GM19397 (cell line): ENCODE measurements at regions not wholly inside any gene's neighbourhood (a gene's known extent, or its start where the extent isn't known, plus 50 kb on each side); places are given as distances from the start of the nearest gene placed in this dataset.
"Not testable (repeated sequence)": the region's sequence is repeated elsewhere in the genome, so short reads cannot be mapped to it uniquely, and the experiment has no call there.

Experiments
- ATAC-seq: cut with Tn5 transposase; IDR thresholded peaks from one replicate; pipeline ENCODE4 v1.9.1; 2021; ENCODE audit warnings: mild to moderate bottlenecking, moderate library complexity; ENCODE audit not compliant: unreplicated experiment

DNA sequence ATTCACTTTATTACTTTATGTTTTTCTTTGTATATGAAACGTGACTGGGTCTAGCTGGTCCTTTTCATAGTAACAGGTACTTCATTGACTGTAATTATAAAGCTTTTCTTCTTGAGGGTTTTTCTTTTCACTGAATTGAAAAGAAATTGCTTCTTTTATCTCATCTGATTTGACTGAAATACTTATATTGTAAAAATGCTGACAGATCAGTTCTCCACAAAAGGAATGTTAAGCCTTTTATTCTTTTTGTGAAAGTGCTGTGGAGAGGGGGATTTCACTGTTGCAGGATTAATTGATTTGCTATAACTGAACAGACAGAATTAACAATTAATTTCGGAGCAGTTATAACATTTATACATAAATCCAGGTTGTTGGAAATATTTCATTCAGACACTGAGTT, 2043.6 kb upstream of the C9orf72 start:
- ATAC-seq: no peak

DNA sequence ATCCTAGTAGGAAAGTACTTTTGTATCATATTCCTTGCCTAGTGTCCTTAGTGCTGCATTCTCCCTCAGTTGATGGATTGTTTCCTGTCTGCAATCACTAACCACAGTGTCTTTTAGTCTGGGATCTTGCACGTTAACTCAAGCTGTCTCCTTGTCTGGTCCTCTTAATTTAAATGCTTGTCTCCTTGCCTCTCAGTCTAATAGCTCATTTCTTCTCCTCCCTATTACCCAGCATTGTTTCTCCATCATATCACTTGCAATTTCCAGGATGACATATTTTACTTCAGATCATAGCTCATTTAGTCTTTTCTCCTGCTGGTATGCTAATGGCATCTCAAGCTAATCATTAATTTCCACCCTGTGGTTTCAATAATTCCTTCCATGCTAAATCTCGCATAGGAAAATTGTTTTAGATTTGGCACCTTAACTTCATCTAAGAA, 2052.0 kb upstream of the C9orf72 start:
- no peak for ATAC-seq

DNA sequence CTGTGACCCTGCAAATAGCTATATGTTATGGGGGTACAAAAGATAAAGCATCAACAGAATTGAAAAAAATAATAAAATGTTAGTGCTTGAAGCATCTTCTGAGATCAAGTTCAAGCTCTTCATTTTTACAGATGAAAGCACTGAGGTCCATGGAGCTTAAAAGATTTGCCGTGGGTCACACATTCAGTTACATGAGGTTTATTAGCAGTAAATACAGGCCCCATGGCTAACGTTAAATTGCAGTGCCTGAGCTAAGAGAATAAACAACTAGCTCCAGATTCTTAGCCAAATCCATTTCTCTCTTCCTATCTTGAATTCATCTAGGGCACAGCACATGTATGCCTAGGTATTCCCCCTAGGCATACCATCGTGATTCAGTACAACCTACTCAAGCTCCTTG, 2052.7 kb upstream of the C9orf72 start:
- no peak for ATAC-seq

DNA sequence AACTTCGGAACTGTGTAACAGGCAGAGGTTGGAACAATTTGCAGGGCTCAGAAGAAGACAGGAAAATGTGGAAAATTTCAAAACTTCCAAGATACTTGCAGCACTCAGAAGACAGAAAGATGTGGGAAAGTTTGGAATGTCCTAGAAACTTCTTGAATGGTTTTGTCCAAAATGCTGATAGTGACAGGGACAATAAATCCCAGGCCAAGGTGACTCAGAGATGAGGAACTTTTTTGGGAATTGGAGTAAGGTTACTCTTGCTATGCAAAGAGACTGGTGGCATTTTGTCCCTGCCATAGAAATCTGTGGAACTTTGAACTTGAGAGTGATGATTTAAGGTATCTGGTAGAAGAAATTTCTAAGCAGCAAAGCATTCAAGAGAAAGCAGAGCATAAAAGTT, 2055.6 kb upstream of the C9orf72 start:
- ATAC-seq: not testable (repeated sequence)

DNA sequence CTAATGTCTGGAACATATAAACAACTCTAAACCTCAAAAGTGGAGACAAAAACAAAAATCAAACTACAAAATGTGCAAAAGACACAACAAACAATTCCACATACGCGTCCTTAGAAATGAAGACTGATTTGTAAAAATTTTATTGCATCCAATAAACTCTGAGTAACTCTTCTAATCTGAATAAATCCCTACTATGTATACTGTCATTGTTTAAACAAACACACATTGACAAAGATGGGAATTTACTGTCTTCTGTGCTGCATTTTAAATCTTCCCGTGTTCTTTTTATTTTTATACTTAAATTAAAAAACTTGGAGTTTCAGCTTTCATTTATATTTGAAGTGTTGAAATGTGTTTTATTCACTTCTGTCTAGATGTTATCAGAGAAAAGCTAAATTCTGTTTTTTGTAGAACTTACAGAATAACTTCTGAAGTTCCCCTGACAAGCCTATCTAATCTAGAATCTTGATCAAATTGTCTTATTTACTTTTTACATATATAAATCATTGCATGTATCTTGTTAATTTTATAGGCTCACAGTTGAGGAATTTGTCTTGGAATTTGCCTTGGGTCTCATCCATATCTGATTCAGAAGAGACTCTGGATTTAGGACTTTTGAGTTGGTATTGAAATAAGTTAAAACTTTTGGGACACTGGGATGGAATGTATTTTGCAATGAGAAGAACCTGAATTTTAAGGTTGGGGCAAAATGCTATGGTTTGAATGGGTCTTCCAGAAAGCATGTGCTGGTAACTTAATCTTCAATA, 2064.4 kb upstream of the C9orf72 start:
- ATAC-seq: no peak

DNA sequence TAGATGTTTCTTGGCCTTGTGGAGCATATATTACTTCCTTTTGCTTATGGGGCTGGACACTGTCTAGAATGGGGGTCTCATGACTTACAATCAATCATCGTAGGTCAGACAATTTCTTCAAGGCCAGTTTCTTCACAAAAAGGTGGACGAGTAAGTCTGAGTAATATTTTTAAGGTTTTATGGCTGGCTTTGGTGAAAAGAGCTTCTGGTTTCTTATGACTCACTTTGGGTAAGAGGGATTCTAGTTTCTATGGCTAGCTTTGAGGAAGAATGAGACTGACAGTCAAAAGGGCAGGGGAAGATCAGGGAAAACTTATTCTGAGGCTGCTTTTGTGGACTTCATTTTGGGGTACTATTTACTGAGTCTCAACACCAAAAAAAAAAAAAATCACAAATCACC, 2067.2 kb upstream of the C9orf72 start:
- no peak for ATAC-seq

DNA sequence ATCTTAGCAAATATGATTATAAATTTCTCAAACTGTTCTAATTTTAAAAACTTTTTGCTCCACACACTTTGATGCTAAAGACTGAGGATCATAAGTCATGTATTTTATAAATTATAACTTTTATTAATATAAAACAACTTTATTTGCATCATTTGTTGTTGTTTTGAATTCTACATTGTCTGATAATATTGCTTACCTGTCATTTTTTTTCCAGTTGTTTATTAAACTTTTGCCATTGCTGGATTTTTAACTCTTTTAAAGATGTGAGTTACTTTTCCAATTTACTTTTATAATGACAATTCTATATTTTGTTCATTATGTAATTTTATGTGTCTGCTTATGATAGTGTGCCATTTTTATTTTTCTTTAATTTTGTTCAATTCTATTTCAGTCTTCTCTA, 2071.2 kb upstream of the C9orf72 start:
- no peak for ATAC-seq

DNA sequence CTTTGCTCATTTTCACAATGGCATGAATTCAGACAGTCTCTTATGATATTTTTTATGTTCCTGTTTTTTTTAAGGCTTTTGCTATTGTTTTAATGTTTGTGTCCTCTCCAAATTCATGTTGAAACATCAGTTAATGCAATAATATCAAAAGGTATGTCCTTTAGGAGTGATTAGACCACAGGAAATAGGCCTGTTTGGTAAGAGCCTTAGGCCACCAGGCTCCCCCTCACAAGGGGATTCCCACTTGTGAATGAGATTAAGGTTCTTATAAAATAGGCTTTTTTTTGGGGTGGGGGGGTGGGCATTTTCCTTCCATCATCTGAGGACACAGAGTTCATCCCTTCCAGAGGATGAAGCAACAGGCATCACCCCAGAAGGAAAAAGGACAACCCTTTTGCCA, 2074.2 kb upstream of the C9orf72 start:
- ATAC-seq: no peak

DNA sequence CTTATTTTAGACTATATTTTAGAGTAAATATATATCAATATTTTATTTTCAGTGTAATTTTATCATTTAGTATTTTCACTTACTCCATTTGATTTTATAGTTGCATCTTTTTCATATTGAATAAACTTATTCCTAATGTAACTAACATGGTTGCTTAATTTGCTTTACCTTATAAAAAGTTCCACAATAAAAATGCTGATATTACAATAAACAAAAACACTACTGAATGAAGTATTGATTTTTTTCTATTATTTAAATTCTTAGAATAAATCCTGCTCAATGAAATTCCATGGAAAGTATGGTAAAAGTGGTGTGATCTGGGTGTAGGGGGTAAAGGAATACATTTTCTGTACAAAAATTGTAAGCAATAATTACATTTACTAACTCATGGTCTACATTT, 2074.9 kb upstream of the C9orf72 start:
- ATAC-seq: no peak

DNA sequence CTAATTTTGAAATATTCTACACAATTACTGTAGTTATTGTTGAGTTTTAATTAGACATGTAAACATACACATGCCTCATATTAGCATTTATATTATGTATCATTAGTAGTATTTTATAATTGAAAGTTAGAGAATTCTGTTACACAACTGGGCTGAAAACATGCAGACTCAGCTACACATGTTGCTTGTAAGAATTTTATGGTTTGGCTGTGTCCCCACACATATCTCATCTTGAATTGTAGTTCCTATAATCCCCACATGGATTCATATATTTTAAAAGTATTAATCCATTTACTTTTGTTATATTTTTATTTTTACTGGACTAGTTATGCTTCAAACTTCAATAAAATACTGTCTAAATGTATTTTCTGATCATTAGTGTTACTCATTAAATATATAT, 2075.3 kb upstream of the C9orf72 start:
- no peak for ATAC-seq

DNA sequence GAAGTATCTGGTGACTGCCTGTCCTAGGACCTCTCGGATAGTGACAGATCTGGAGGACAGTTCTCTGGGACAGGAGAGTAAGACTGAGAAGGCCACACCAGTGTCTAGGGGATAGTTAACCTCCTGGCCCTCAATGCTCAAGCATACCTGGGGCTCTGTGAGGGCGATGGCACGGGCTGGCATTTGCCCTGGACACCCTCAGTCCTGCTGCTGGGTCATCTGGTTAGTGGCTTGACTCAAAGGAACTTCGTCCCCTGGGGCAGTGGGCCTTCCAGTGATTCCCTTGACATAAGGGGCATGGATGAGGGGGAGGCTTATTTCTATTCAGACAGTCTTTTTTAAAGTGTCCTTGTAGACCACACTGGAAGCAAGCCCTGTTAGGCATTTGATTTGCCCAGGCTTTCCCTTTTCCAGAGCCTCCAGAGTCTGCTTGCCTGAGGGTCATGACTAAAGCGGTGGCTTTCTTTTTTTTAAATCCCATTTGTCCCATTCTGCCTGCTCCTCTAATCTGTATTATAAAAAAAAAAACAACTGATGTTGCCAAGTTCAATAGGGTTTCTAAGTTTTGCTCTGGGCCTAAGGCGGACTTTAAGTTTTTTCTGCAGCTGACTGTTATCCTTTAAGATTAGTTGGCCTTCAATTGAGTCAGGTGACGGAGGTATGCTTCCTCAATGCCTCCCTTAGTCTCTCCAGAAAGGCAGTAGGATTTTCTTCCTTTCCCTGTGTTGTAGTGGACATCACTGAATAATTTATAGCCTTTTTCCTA, 2083.5 kb upstream of the C9orf72 start:
- ATAC-seq: no peak

DNA sequence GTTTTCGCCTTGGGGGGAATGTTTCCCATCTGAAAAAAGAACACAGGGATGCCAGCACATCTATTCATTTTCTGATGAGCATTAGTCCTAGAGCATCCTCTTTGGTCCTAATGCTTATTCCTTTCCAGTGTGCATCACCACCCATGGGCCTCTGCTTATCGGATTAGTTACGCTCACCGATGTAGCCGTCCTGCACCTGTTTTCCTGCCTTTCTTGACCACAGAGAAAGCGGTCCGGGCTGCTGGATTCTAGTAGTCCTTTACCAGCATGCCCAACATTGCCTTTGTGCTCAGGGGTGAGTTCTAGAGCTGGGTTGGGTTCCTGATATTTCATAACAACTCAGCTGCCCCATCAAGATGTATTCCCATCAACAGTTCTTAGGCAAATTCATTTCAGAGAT, 2084.5 kb upstream of the C9orf72 start:
- no peak for ATAC-seq

DNA sequence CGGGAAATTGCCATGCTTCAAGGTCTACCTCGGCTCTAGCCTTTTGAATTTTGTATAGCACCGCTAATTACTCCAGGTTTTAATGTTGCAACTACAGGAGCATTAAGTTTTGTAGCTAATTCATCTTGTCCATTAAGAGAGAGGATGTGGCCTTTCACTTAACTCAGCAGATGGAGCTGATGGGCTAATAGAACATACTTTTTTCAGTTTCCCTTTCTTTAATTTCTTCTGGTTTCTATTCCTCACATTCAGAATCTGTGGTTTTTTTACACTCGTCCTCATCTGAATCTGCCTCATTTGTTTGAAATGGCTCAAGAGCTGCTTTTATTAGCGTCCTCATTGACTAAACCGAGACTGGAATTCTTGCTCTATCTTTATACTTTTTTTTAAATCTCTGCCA, 2085.7 kb upstream of the C9orf72 start:
- ATAC-seq: no peak

DNA sequence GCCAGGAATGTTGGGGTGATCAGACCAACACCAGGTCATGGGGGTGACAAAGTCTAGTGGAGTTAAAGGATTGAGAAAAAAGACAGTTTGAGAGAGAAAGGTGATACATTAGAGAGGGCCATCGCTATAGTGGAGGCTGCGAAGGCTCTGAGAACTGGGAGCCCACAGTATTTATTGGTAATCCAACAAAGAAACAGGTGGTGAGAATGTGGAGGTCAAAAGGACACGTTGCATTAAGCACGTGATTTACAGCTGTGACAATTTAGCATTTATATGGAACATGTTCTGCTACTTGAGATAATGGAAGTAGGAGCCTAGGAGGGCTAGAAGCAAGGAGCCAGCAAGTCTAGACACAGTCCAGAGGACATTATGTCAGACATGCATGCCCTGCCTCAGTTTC, 2086.5 kb upstream of the C9orf72 start:
- no peak for ATAC-seq

DNA sequence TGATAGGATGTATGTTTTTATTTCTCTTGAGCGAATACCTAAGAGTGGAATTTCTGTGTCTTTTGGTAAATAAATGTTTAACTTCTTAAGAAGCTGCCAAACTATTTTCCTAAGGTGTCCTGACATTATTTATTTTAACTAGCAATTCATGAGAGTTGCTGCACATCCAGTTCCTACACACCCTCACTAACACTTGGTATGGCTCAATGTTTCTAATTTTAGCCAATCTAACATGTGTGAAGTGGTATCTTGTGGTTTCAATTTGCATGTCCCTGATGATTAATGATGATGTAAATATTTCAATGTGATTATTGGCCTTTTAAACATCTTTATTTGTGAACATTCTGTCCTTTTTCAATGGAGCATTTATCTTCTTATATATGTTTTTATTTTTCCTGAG, 2095.5 kb upstream of the C9orf72 start:
- no peak for ATAC-seq

DNA sequence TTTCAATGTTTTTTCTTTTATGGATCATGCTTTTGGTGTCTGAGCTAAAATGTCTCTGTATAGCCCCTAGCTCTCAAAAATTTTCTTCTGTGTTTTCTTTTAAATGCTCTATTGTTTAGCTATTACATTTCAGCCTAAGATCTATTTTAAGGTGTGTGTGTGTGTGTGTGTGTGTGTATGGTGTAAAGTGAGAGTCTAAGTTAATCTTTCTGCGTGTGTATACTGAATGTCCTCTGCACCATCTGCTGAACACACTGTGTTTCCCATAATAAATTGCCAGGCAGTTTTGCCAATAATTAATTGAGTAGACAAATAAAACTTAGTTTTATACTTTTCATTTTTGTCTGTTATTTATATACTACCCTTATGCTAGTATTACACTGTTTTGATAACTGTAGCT, 2096.3 kb upstream of the C9orf72 start:
- ATAC-seq: no peak

DNA sequence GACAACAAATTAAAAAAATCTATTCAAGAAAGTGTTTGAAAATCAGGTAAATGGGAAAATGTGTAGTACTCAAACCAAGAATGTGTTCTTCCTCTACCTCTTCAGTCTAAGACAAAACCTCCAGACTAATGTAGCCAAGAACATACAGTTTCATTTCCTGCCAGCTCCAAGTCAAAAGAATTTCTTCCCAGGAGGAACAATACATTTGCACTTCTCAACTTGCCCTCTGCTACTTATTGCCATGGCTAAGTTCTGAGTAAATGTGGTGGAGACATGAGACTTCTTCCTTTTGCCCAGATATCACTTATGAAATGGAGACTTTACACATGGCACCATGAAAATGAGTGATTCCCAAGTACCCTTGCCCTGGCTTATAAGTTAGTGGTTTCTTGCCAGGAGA, 2112.2 kb upstream of the C9orf72 start:
- ATAC-seq: no peak

DNA sequence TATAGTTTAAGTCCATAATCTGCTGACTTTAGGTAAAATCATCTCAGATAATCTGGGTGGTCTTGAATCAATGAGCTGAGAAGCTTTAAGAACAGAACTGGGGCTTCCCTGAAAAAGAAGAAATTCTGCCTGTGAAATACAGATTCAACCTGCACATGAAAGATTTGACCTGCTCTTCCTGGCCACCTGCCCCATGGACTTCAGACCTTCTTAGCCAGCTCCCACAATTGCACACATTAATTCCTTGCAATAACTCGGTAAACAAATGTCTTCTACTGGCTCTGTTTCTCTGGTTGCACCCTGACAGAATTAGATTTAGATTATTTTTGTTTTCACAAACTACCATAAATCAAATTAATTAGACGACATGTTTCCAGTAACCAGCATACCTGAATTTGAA, 2117.9 kb upstream of the C9orf72 start:
- ATAC-seq: no peak

DNA sequence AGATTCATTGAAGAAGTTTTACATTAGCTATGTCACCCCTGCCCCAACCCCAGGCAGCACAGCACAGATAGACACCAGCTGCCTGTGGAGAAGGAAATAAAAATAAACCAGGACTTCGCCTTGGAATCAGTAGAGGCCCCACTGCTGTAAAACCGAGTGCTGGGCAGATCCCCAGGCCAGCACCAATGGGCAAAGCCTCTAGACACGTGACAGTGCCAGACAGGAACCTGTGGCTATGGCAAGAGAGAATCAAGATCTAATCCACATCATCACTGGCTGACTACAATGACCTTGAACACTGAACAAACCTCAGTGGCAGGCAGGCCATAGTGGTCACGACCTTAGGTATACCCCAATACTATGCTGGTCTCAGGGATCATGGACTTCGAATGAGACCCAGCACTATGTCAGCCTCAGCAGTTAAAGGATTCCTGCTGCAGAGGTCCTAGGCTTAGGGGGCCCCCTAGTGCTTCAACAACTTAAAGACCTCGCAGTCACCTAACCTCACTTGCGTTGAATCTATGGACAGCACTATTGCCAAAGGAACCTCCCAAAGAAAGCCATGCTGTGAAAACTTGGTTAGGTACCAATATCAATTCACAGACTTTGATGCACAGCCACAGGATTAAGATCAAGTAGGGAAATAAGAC, 2118.6 kb upstream of the C9orf72 start:
- no peak for ATAC-seq

DNA sequence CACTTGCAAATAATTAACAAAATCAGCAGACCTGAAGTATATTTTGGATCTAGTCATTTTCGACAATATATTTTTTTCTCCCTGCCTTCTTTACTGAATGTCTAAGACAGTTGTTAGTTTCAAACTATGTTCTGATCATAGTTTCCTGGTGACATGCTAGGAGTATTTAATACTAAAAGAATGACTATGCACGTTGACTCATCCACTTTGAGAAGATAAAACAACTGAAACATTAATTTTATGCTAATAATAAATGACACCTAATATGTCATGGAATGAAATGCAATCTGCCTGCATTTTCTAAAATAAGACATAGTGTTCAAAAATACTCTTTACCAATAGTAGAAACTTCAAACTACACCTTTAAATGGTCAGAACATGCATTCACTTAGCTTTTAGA, 2123.7 kb upstream of the C9orf72 start:
- ATAC-seq: no peak

DNA sequence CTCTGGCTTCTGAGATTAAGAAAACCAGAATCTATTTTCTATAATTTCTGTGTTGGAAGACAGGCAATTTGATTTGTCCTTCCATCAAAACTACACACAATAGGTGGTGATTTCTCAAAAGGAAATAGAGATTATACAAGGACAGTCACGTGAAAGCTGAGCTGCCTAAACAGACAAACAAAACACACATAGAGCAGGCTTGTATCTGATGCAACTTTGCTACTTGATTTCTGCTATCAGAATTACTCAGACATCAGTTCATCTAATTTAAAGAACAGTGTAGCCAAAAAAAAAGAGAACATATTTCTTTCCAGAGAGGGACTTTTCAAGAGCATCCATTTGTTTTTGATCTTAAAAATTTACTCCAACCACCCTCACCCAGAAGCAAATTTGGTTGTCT, 2128.3 kb upstream of the C9orf72 start:
- ATAC-seq: no peak

DNA sequence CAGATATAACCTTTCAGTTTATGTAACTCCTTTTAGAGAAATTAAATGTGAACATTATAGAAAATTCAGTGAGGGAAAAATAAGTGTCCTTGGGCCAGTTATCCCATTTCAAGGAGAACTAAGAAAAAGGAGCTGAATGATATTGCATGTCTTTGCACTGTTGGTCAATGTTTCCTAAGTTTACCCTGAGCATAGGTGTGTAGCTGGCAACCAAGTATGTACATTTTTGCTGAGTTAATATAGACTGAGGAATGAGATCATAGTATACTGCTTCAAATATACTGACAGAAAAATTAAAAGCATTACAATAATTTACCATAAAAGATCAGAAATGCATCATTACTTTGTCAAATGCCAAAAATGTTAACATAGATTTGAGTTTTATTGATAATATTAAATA, 2128.7 kb upstream of the C9orf72 start:
- no peak for ATAC-seq
